ENCODE measurements at regions not wholly inside any gene's neighbourhood (a gene's known extent, or its start where the extent isn't known, plus 50 kb on each side); places are given as distances from the start of the nearest gene placed in this dataset.
"Not testable (repeated sequence)": the region's sequence is repeated elsewhere in the genome, so short reads cannot be mapped to it uniquely, and the experiment has no call there.

DNA sequence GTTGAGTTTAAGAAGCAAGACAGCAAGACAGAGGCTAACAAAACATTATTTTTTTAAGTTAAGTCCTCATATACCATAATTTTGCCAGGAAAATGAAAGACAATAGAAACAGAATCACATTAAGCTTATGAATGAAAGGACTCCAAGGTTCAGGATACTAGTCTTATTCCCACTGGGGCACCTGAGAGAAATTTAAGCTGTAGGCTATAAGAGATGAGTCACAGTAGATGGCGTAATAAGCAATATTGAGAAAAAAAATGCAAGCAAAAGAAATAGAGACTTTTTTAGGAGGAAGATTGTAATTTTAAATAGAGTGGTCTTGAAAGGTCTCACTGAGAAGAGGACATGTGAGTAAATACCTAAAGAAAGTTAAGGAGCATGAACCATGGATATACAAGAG lies 57.1 kb upstream of the KIF2B start:
- DNase-seq (ENCODE audit: low read depth) = no peak

DNA sequence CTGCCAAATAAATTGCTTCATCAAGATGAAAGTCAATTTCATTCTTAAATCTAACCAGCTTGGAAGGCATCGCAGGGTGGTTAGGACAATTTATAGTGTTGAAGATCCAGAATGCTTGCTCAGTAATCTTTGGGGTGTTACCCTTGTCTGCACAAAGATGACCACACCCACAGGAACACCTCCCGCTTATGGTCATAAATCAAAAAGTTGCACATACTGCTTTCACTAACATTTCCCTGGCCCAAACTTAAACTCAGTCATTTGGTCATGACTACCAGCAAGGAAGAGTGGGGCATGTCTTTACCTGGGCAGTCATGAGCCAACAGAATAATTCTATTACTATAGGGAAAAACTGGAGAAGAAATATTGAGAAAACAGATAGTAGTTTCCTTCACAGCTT lies 57.6 kb upstream of the KIF2B start:
- no peak for DNase-seq (ENCODE audit: low read depth)

DNA sequence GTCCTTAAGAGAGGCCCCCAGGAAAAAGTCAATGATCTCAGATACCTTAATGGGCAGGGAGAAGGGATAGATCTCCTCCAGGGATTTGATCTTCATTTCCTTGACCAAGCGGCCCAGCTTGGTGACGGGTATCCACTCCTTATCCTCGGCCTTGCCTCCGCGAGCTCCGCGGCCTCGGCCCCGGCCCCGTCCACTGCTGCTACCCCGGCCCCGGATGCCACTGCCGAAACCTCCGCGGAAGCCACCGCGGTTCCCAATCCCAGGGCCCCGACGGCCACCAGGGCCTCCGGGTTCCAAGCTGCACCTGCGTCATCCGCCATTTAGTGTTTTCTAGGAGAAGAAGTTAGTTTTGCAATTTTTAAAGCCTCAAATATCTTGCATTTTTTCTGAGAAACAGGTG lies 65.2 kb upstream of the KIF2B start:
- DNase-seq (ENCODE audit: low read depth) = no peak

DNA sequence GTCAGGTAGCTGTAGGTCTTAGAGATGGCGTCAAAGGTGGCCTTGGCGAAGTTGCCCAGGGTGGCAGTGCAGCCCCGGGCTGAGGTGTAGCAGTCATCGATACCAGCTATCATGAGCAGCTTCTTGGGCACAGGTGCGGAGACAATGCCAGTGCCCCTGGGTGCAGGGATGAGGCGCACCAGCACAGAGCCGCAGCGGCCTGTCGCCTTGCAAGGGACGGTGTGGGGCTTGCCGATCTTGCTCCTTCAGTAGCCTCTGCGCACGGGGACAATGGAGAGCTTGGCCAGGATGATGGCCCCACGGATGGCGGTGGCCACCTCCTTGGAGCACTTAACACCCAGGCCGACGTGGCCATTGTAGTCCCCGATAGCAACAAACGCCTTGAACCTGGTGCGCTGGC lies 65.6 kb upstream of the KIF2B start:
- not testable (repeated sequence) for DNase-seq (ENCODE audit: low read depth)

DNA sequence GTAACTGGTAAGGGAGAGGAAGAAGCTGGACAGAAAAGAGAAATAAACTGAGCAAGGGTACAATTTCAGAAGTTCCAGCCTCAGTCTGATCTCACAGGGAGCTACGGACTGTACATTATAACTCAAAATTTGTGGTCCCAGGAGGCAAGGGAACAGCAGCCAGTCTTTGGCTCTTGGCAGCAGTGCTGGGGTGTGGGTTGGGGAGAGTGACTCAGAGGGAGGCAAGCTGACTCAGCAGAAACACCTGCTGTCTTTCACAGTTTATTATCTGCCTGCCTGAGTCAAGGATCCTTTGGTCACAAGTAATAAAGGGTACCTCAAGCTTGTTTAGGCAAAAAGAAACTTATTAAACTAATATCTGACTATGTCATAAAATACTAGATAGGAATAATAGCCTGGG lies 73.5 kb upstream of the KIF2B start:
- no peak for DNase-seq (ENCODE audit: low read depth)

DNA sequence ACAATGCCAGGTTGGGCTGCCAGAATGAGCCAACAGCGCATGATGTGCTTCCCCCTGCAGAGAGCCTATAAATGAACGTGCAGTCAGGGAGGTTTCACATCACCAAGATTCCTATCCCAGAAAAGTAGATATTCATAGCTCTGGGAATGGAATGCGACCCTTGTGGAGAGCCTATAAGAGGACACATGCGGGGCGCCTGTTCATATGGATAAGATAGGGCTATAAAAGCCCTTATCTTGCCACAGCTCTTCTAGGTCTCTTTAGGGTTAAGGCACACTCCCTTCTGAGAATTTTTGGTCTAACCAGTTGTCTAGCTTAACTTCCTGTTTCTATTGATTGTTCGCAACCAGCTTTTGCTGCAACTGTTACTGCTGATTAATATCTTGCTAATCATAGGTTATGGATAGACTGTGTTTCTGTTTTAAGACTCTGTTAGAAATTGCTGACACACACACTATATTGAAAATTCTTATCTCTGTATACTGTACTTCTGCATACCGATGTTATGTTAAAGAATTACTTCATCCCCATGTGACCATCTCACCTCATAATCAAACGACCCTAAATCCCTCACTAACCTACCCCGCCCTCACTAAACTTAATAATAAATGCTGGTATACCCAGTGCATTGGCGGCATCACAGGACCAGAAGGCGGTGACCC lies 74.4 kb upstream of the KIF2B start:
- DNase-seq (ENCODE audit: low read depth) = not testable (repeated sequence)

DNA sequence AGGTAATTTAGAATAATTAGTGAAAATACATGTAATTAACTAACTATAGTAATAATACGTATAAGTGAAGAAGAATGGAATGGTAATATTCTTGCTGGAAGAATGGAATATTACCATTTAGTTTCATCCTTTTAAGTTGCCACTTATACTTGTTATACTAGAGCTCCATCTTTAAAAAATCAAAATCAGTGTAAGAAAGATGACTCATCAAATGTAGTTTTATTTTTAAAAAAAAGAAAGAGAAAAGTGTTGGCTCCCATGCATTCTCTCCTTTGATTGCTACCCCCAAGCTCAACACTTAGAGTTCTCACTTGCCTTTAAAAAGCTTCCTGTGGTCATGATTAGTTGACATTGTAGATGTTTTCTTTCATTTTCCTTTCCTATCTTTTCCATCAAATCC lies 82.4 kb upstream of the KIF2B start:
- no peak for DNase-seq (ENCODE audit: low read depth)

DNA sequence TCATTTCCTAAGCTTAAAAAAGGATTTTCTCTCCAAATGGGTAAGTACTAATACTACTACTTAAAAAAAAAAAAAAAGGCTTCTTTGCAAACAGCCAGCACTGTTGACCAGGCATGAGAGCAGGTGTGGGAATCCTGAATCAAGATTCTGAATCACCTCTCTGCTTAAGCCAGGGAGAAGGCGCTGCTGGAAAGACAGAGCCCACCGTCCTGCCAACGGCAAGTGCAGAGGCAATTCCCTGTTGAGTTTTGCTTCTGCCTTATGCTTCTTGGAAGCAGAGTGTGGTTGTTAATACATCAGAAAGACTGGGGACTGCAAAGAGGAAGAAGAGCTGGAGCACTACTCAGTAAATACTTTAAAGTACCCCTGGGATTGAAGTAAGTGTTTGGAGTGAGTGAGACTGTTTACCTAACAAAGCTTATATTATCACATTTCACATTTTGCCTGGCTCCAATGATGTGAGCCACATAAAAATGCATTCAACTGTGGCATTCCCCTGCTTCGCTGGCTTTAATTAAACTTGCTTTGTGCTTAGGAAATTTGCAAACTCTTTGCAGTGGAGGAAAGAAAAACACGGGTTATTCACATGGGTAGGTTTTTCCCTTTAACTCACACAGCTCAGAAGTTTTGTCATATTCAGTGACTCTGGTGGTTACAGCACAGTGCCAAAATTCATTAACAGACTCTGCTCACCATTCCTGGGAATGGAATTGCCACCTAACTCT lies 86.0 kb upstream of the KIF2B start:
- DNase-seq (ENCODE audit: low read depth) = no peak

DNA sequence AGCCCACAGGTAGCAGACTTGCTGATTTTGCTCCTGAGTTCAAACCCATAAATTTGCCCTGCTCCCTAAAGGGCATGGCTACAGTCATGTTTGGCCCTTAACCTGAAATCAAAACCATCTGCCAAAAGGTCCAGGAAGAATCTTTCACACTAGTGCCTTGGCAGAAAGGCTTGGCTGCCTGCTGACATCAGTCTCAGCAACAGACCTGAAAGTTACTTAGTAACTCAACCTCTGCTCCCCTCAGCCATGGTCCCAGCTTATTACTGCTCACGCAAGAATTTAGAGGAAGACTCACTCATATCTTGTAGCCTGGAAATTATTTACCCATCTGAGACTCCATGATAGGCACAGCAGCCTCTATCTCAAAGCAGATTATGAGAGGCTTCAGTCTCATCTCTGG lies 98.0 kb upstream of the KIF2B start:
- no peak for DNase-seq (ENCODE audit: low read depth)

DNA sequence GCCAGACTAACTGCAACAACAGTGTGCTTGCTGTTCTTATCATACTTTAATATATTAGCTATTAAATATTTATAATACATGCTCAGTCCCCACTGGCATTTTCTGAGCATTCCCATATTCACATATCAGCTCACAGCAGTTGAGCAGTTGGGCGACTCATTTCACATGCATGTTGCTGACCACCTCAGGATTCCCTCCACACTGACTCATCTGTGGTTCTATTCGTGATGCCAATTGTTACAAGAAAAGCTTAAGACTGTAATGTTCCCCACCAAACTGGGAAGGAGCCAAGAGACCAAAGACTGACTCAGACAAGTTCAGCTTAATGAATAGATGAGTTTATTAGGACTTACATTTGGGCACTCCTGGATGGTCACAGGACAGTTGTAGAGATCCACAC lies 100.3 kb upstream of the KIF2B start:
- peak; percentile 99 for DNase-seq (ENCODE audit: low read depth)

DNA sequence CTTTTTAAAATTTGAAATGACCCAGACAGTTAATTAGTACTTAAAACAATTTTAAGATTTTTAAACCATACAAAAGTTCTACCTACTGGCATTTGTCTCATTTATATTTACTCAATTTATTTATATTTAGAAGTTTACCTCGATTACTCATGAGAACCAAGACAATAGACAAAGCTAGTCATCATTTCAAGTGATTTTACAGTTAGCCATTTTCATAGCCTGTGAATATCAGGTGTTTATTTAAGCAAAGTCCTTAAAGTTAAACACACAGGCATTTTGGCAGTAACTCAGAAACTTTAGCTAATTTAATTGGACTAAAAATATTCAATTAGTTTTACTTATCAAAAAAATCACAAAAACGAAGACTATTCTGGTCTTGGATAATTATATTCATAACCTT lies 101.6 kb upstream of the KIF2B start:
- no peak for DNase-seq (ENCODE audit: low read depth)

DNA sequence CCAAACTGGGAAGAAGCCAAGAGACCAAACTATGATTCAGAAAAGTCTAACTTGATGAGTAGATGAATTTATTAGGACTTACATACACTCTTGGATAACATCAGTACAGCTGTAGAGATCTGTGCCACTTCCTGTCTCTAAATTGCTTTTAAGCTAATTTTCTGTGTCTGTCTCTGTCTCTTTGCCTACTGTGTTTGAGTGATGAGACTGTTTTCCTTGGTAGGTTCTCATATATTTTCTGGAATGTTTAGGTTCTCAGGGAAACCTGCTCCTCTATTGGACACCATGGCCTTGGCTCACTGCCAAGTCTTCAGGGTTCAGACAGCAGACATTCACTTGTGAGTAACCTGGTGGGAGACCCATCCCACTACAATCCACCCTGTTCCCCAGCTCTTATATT lies 103.5 kb upstream of the KIF2B start:
- no peak for DNase-seq (ENCODE audit: low read depth)

DNA sequence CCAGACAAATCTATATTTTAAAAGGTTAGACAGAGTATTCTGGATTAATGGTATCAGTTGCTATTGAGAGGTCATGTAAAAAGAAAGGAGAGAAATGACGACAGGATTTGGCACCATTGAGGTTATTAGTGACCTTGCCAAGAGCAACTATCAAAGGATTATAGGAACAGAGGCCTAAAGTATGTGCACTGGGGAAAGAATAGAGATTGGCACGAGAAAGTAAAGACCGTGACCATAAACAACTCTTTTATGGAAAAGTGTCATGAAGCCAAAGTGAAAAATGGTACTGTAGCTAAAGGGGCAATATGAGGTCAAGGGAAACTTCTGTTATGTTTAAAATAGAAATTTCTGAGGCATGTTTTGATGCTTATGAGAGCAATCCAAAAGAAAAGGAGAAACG lies 115.2 kb upstream of the KIF2B start:
- no peak for DNase-seq (ENCODE audit: low read depth)

DNA sequence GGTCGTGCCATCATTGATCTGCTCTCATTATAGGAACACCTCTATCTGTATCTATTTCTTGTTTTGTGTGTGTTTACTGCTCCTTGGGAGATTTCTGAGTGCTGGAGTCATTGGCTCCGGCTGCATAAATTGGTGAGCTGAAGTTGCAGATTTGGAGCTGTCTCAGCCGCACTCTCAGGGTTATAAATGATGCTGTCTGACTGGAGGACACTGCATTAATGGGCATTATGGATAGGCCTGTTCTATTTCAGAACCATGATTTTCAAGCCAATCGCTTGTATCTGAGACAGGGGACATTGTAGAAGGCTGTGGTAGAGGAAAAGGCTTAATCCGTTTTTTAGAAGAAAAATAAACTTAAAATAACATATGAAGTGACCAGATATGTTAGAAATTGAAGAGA lies 126.4 kb upstream of the KIF2B start:
- no peak for DNase-seq (ENCODE audit: low read depth)

DNA sequence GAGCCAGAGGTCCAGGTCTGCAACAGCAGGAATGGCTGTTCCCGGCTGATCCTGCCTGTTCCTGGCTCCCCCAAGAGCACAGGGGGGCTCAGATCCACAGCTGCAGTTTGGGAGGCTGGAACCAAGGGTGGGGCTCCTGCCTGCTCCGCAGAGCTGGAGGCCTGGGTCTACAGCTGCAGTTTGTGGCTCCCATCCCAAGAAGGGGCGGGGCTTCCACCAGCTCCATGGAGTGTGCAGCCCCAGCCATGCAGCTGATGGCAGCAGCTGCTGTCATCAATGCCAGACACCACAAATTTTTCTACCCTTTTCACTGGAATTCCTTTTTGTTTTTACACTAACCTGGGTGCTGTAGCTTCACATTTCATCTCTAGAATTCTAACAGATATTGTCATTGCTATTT lies 135.4 kb upstream of the KIF2B start:
- DNase-seq (ENCODE audit: low read depth) = no peak

DNA sequence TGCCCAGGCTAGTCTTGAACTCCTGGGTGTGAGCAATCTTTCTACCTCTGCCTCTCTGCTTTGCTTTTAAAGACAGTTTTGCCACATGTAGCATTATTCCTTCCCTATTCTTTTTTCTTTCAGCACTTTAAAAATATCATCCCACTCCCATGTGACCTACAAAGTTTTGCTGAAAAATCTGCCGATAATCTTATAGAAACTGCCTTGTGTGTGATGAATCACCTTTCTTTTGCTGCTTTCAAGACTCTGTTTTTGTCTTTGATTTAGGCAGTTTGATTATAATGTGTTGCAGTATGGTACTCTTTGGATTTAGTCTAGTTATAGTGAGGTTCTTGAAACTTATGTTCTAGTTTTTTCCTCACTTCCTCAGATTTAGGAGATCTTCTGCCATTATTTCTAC lies 142.0 kb upstream of the KIF2B start:
- DNase-seq (ENCODE audit: low read depth) = no peak

DNA sequence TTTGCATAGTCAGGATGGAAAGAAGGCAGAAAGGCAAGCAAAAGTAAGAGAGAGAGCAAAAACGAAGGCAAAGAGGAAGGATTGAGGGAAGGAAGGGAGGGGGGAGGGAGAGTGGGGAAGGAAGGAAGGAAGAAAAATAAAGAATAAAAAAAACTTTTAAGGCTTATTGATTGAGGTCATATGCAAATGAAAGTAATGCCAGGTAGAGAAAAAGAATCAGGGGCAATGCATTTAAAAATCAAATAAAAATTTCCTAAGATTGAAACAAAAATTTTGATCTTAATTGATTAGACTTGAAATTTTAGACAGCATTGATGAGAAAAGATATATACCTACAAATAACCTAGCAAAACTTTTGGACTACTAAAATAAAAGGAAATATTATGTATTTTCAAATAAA lies 153.9 kb upstream of the KIF2B start:
- no peak for DNase-seq (ENCODE audit: low read depth)

DNA sequence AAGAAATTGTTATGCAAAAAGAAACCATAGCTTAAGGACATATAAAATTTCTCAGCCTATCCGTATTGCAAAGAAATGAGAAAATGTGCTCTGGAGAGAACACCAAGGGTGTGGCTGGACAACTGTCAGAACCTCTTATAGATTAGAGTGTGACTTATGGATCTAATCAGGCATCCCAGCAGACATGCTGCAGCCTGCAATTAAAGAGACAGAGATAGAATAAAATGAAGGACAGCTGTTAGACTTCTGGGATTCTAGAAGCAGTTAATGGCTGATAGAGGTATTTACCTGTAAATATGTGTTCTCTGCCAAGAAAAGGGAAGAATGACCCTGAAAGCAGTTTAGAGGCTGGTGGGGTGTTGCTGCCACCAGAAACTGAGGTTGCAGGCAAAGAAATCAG lies 160.1 kb upstream of the KIF2B start:
- no peak for DNase-seq (ENCODE audit: low read depth)

DNA sequence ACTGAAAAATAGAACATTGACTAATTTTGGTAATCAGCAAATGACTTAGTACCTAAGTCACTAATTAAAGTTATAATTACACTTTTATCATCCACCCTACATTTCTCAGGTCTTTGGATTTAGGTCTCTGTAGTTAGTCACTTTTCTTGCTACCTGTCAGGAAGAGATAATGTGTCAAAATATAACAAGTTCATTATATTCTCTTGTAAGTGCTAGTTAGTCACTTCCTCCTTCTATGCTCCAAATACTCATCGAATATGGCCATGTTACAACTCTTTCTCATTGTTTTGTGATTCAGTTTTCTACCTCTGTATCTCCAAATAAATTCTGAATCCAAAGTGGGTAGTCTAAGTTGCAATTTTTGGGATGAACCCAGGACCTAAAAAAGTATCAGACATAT lies 163.5 kb upstream of the KIF2B start:
- DNase-seq (ENCODE audit: low read depth) = no peak

DNA sequence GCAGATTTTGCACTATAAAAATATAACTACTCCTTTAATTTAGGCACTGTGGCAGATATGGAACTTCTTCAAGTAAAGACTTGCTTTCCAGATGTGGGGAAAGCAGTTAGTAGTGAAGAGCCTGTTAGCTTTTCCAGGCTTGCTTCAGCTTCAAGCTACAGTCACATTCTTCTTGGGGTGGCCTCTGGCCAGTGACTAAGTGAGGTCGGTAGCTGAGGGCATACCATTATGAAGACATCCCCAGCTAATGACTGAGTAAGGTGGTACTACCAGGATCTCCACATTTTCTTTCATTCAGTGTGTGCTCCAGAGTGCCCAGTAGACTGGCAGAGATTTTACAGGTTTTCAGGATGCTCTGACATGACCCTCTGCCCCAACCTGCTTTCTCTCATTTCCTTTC lies 167.1 kb upstream of the KIF2B start:
- DNase-seq (ENCODE audit: low read depth) = no peak

DNA sequence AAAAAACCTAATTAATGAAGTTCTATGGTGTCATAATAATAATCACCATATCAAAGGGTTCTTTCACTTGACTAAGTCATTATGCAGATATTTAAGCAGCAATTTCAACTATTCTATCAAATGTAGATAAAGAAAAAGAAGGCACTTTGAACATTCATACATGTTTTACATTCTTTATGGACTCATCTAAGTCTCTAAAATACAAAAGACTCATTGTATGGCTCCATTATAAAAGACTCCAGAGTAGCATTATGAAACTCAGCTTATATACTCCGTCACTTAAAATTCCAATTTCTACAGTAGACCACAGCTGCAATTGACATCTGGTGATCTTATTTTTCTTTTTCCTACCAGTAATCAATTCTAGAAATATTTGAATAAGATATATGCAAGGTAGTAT lies 173.5 kb upstream of the KIF2B start:
- DNase-seq (ENCODE audit: low read depth) = no peak

DNA sequence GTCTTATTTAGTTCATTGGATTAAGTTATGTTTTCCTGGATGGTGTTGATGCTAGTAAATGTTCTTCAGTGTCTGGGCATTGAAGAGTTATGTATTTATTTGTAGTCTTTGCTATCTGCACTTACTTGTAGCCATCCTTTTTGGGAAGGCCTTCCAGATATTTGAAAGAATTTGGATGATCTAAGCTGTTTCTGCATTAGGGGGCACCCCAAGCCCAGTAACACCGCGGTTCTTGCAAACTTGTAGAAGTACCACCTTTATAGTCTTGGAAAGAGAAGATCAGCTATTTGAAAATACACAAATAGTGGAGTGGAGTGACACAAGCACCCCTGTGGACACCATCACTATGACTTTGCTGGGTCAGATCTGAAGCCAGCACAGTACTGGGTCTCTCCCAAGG lies 175.9 kb upstream of the KIF2B start:
- DNase-seq (ENCODE audit: low read depth) = no peak

DNA sequence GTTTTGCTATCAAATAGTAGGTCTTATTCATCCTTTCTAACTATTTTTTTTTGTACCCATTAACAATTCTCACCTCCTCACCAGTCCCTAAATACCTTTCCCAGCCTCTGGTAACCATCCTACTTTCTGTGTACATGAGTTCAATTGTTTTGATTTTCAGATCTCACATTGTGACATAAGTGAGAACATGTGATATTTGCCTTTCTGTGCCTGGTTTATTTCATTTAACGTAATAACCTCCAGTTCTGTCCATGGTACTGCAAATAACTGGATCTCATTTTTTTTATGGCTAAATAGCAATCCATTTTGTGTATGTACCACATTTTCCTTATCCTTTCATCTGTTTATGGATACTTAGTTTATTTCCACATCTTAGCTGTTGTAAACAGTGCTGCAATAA lies 181.9 kb upstream of the KIF2B start:
- no peak for DNase-seq (ENCODE audit: low read depth)

DNA sequence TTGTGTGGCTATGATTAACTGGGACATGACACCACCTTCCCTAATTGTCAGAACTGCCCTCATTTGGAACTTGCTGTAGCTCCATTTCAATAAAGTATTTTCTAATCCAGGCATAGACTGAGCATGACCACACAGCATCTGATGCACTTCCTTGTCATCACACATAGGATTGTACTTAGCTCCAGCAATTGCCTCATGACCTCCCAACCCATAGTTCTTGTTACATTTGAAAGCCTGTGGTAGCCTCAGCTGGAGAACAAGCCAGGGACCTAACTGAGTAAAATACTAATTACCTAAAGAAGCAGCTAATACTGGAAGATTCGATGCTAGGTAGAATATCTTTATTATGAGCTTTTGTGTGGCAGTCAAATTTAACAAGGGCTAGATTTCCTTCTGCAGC lies 187.3 kb upstream of the KIF2B start:
- DNase-seq (ENCODE audit: low read depth) = no peak
